Inflammatory macrophage treated with lipopolysaccharide for 1 hour (primary cell): ENCODE measurements at regions not wholly inside any gene's neighbourhood (a gene's known extent, or its start where the extent isn't known, plus 50 kb on each side); places are given as distances from the start of the nearest gene placed in this dataset.

Source experiments
- DNase-seq, 2 donors: peaks; one replicate each; pipeline ENCODE4 v3.0.0-alpha.2; 2020 to 2022

GRCh38 chr4:1522606-1523005, 116.4 kb upstream of the NKX1-1 start:
- no peak for DNase-seq

- no peak for DNase-seq
Observed at GRCh38 chr4:1521821-1522361, 115.6 kb upstream of the NKX1-1 start.

DNA sequence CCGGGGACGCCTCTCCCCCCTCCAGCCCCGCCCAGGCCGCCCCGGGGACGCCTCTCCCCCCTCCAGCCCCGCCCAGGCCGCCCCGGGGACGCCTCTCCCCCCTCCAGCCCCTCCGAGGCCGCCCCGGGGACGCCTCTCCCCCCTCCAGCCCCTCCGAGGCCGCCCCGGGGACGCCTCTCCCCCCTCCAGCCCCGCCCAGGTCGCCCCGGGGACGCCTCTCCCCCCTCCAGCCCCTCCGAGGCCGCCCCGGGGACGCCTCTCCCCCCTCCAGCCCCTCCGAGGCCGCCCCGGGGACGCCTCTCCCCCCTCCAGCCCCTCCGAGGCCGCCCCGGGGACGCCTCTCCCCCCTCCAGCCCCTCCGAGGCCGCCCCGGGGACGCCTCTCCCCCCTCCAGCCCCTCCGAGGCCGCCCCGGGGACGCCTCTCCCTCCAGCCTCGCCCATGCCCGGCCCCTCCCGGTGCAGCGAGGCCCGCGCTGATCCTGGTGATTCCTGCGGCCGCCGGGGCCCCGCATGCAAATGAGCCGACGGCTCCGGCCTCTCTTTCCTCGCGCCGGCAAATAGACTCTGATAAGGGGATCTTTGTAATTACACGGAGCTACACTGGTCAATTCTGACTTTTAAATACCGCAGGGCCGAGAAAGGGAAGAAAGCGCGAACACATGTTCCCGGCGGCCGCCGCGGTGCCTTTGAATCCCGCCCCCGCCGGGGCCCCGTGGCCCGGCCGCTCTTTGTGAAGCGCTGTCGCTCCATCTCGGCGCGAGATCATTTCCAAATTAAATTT, 114.7 kb upstream of the NKX1-1 start:
- DNase-seq: peak in 1 of 2 donors; percentile 10

- no peak for DNase-seq
Observed at GRCh38 chr4:1519787-1520661, 113.8 kb upstream of the NKX1-1 start.

GRCh38 chr4:1518997-1519700, 112.9 kb upstream of the NKX1-1 start:
- DNase-seq: no peak

GRCh38 chr4:1517592-1518411, 111.6 kb upstream of the NKX1-1 start:
- DNase-seq: no peak

DNA sequence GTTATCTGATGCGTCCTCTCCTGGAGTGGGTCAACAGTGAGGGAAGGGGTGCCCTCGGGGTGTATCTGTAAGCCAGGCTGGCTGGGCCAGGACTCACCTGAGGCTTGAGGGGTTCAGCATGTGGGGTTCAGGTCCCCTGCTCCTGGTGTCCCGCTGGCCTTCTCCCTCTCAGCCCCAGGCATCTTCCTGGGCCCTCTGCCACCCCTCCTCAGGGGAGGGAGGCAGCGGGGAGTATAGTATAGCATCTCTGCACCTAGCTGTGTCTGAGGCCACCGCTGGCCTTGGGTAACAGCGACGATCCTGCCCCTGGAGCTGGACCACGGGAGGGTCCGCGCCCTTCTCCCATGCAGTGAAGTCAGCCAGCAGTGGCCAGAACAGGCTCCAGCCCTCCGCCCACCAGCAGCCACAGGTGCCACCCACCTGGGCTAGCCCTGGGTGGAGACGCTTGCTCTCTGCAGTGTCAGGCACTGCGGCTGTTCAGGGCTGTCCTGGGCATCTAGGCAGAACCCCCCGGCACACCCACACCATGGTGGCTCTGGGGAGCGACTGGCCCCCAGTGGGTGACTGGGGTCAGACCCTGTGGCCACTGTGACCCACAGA, 110.7 kb upstream of the NKX1-1 start:
- no peak for DNase-seq

DNA sequence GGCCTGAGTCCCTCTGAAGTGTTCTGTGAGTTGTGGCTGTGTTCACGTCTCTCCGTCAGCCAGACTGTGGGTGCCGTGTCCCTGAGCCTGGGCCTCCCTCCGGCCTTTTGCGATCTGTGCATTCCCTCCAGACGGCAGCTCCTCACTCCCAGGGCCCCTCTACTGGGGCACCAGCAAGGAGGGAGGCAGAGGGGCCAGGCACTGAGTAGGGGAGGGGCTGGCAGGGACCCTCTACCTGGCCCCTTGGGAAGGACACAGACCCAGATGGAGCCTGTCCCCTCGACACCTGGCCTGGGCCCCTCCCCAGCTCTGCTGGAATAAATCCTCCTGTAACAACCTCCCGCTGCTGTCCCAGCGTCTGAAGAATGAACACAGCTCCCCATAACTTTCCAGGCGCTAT, 110.0 kb upstream of the NKX1-1 start:
- no peak for DNase-seq

GRCh38 chr4:1515763-1516162, 109.5 kb upstream of the NKX1-1 start:
- DNase-seq: no peak

DNA sequence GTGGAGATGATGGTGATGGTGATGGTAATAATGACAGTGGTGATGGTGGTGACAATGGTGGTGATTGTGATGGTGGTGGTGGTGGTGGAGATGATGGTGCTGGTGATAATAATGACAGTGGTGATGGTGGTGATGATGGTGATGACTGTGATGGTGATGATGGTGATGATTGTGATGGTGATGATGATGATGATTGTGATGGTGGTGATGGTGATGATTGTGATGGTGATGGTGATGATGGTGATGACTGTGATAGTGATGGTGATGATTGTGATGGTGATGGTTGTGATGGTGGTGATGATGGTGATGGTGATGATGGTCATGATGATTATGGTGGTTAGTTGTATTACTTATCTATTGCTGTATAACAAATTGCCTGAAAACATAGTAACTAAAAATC, 108.9 kb upstream of the NKX1-1 start:
- no peak for DNase-seq

DNA sequence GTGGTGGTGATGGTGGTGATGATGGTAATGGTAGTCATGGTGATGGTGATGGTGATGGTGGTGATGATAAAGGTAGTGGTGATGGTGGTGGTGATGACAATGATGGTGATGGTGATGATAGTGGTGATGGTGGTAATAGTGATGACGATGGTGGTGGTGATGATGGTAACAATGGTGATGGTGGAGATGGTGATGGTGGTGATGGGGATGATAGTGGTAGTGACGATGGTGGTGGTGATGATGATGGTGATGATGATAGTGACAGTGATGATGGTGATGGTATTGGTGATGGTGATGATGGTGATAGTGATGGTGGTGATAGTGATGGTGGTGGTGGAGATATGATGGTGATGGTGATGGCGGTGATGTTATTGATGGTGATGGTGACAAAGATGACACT, 108.4 kb upstream of the NKX1-1 start:
- no peak for DNase-seq

GRCh38 chr4:1513936-1514483, 107.8 kb upstream of the NKX1-1 start:
- no peak for DNase-seq

DNA sequence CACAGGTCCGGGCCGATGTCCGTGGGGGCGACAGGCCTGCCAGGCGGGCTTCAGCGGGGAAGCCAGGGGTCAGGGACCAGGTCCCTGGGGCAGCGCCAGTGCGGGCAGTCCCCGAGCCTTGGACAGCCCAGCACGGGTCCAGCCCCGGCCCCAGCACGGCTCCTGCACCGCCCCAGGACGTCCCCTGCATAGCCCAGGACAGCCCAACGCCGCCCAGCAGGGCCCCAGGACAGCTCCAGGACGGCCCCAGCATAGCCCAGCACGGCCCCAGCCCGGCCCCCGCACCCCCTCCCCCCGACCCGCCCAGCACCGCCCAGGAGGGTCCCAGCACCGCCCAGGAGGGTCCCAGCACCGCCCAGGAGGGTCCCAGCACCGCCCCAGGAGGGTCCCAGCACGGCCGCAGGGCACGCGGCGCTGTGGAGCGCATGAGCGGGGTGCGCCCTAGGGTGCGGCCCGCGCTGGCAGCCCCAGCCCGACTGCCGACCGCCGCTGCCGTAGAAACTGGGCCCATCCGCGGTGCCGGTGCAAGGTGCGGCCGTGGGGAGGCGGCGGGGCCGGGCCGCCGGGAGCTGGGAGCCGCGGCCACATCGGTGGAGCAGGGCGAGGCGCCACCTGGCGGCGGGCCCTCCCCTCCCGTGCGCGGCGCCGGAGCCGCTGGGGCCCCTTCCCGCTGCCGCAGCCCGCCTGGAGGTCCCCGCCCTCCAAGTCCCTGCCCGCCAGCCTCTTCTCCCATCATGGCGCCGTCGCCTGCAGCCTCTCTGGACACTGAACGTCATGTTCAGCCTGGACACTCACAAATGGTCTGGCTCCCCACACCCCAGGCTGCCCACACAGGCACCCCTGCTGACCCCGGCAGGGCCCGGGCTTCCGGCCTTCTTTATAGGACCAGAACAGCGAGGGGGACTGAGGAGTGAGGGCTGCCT, 106.8 kb upstream of the NKX1-1 start:
- peak in 1 of 2 donors; percentile 38 for DNase-seq

DNA sequence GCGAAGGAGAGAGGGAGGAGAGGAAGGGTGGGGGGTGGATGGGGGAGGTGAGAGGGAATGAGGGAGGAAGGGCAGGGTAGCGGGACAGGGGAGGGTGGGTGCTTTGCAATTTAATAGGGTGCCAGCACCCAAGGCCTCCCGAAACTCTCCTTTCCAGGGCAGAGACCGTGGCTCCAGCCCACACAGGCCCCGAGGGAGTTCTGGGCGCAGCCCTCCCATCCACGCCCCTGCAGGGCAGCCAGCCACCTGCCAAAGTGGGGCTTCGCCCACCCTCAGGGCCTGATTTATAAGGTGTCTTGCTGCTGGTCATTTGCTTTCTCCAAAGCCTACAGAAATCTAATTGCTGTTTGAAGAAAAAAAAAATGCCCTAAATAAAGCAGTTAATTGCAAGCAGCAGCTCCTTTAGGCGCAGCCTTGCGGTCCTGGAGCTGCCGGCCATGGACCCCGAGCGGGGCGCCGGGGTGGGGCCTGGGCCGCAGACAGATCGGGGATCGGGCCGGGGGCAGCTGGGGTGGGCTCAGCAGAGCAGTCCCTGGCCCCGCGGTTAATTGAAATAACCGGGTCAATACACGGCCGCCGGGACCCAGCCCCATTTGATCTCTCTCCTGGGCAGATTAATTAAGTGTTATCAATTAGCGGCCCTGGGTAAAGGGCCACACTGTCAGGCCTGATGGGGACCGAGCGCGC, 106.0 kb upstream of the NKX1-1 start:
- DNase-seq: no peak

- peak in 1 of 2 donors; percentile 18 for DNase-seq
Observed at GRCh38 chr4:1511441-1512041, 105.3 kb upstream of the NKX1-1 start.

DNA sequence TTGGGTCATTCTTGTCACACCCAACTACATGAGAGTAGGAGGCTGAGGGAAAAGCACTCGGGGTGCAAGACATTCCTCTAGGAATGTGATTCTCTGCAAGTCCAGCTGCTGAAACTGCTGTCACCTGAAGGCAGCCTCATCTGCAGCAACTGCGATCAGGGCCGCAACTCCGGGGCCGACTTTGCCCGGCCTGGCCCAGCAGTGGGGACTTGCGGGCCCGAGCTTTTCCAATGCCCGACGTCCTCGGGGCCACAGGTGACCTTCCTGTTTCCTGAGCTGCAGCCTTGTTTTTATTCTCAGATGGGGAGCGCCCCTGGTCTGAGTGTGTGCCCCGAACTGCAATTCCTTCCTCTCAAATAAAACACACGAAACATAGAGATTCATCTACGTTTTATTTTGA, 104.7 kb upstream of the NKX1-1 start:
- no peak for DNase-seq

DNA sequence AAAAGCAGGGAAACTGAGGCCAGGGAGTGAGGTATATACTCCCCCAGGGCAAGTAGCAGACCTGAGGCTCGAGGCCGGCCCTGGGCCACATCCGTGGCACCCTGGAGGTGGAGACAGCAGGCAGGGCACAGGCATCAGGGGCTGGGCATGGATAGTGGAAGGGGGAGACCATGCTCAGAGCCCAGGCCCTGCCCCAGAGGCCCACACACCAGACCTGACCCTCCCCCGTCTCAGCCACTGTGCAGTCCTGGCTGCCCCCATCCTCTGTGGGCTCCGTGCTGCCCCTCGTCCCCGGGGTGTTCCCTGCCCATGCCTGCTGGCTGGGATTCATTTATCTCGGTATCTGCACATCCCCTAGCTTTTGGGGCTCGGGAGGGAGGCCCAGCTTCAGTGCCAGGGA, 103.1 kb upstream of the NKX1-1 start:
- no peak for DNase-seq

GRCh38 chr4:1508161-1509160, 102.2 kb upstream of the NKX1-1 start:
- no peak for DNase-seq
